Neural cell (in vitro differentiated cells): ENCODE measurements at regions not wholly inside any gene's neighbourhood (a gene's known extent, or its start where the extent isn't known, plus 50 kb on each side); places are given as distances from the start of the nearest gene placed in this dataset.

Experiments
- H2AFZ ChIP-seq: fragments of 200-600, 300-800 bp; sonication (generic), shearing (Covaris generic); 2 replicates; pipeline ENCODE4 v1.6.0; 2014; ENCODE audit warnings: low read depth, mild to moderate bottlenecking, antibody characterized with exemption, low read length, moderate library complexity
- H3F3A ChIP-seq: fragments of 200-600 bp; shearing (Covaris generic); 2 replicates; pipeline ENCODE4 v1.6.1; 2016; ENCODE audit warnings: mild to moderate bottlenecking, moderate library complexity, mixed read lengths, antibody characterized with exemption, low read length; ENCODE audit not compliant: insufficient read depth, poor library complexity, severe bottlenecking
- H3K27ac ChIP-seq: fragments of 200-600, 300-800 bp; sonication (generic), shearing (Covaris generic); 2 replicates; pipeline ENCODE4 v1.5.1; 2014; ENCODE audit warnings: mild to moderate bottlenecking, low read length, moderate library complexity
- H3K27me3 ChIP-seq: fragments of 300-800, 200-600 bp; sonication (generic), shearing (Covaris generic); 2 replicates; pipeline ENCODE4 v1.6.0; 2014; ENCODE audit warnings: mild to moderate bottlenecking, low read depth, low read length, moderate library complexity; ENCODE audit not compliant: insufficient read depth
- H3K36me3 ChIP-seq: fragments of 300-800, 200-600 bp; sonication (generic), shearing (Covaris generic); 2 replicates; pipeline ENCODE4 v1.5.1; 2014; ENCODE audit warnings: mild to moderate bottlenecking, antibody characterized with exemption, low read length, moderate library complexity; ENCODE audit not compliant: insufficient read depth
- H3K4me2 ChIP-seq: fragments of 300-800, 200-600 bp; sonication (generic), shearing (Covaris generic); 2 replicates; pipeline ENCODE4 v1.6.0; 2014; ENCODE audit warnings: mild to moderate bottlenecking, low read length
- H3K4me3 ChIP-seq: fragments of 300-800, 200-600 bp; sonication (generic), shearing (Covaris generic); 2 replicates; pipeline ENCODE4 v1.5.1; 2014; ENCODE audit warnings: mild to moderate bottlenecking, low read length, moderate library complexity
- H3K79me2 ChIP-seq: fragments of 200-600 bp; shearing (Covaris generic); replicated peaks from 2 replicates; pipeline ENCODE4 v1.6.0; 2014; ENCODE audit warnings: mild to moderate bottlenecking, low read length, moderate library complexity; ENCODE audit not compliant: insufficient read depth
- H3K9ac ChIP-seq: fragments of 300-800, 200-600 bp; sonication (generic), shearing (Covaris generic); 2 replicates; pipeline ENCODE4 v1.6.1; 2016; ENCODE audit warnings: mild to moderate bottlenecking, low read length, mixed read lengths
- H3K9me2 ChIP-seq: fragments of 200-600 bp; shearing (Covaris generic); 2 replicates; pipeline ENCODE4 v1.6.1; 2016; ENCODE audit warnings: mild to moderate bottlenecking, low read length, mixed read lengths; ENCODE audit not compliant: insufficient read depth
- H3K9me3 ChIP-seq: fragments of 200-600, 300-800 bp; sonication (generic), shearing (Covaris generic); 2 replicates; pipeline ENCODE4 v1.6.1; 2016; ENCODE audit warnings: mild to moderate bottlenecking, mixed run types, low read length, moderate library complexity, mixed read lengths
- H4K20me1 ChIP-seq: fragments of 200-600 bp; shearing (Covaris generic); 2 replicates; pipeline ENCODE4 v1.6.1; 2016; ENCODE audit warnings: mild to moderate bottlenecking, mixed run types; ENCODE audit not compliant: insufficient read depth
- EP300 ChIP-seq: fragments of 450-650 bp; conservative IDR thresholded peaks from 2 replicates; pipeline ENCODE4 v1.6.1; 2014; ENCODE audit warnings: antibody characterized with exemption, mild to moderate bottlenecking, moderate library complexity; ENCODE audit not compliant: poor library complexity, severe bottlenecking
- EZH2 ChIP-seq: fragments of 200-600, 300-800 bp; shearing (Covaris generic), sonication (generic); IDR thresholded peaks from 2 replicates; pipeline ENCODE4 v1.6.1; 2014; ENCODE audit warnings: antibody characterized with exemption, low read length, borderline replicate concordance, mild to moderate bottlenecking; ENCODE audit not compliant: insufficient read depth, poor library complexity, severe bottlenecking
- MXI1 ChIP-seq: fragments of 450-650 bp; conservative IDR thresholded peaks from 2 replicates; pipeline ENCODE4 v1.6.1; 2014; ENCODE audit warnings: antibody characterized with exemption, mild to moderate bottlenecking; ENCODE audit not compliant: poor library complexity, severe bottlenecking
- POLR2AphosphoS5 ChIP-seq: IDR thresholded peaks from 2 replicates; pipeline ENCODE4 v1.6.1; 2012
- RAD21 ChIP-seq: fragments of 450-650 bp; conservative IDR thresholded peaks from 2 replicates; pipeline ENCODE4 v1.6.1; 2014; ENCODE audit warnings: antibody characterized with exemption, mild to moderate bottlenecking, moderate library complexity
- SMC3 ChIP-seq: fragments of 450-650 bp; conservative IDR thresholded peaks from 2 replicates; pipeline ENCODE4 v1.6.1; 2014; ENCODE audit warnings: antibody characterized with exemption, mild to moderate bottlenecking, moderate library complexity; ENCODE audit not compliant: poor library complexity
- TAF1 ChIP-seq: IDR thresholded peaks from 2 replicates; pipeline ENCODE4 v1.6.1; 2012; ENCODE audit warnings: low read depth
- TF ChIP-seq, protein P1 (sequence below): IDR thresholded peaks from 2 replicates; pipeline ENCODE4 v1.6.1; 2012; ENCODE audit warnings: borderline replicate concordance
- TF ChIP-seq, protein P2 (sequence below): fragments of 450-650 bp; IDR thresholded peaks from 2 replicates; pipeline ENCODE4 v1.5.1; 2014; ENCODE audit warnings: antibody characterized with exemption, mild to moderate bottlenecking, moderate library complexity; ENCODE audit not compliant: poor library complexity, severe bottlenecking

DNA sequence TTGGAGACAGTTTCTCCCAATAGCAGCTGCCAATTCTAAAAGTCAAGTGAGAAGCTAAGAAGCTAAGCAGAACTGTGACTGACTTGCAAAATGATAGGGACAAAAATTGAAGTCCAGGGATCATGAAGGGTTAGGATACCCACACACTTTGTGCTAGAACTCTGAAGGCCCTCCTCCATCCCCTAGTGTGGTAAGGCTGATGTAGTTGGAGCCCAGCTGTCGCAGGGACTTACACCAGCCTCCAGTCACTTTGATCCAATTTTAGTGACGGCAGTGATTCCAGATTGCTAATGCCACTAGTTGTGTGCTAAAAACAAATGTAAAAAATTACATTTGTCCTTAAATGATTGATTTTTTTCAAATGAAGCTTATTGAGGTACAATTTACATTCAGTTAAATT lies 742.7 kb upstream of the ZNF608 start:
- Histone ChIP-seq H3K36me3 (no peaks in the 10 kb centered on the region), H3K4me2 (no peak overlapping the region), H3K9me2 (no peaks in the 10 kb centered on the region), H3K79me2 (no peaks in the 10 kb centered on the region), H3K9me3 (no peaks in the 10 kb centered on the region), H3K27me3 (no peaks in the 10 kb centered on the region), H3K4me3 (no peak overlapping the region), H3K9ac (no peak overlapping the region), H2AFZ (no peak overlapping the region), H4K20me1 (no peaks in the 10 kb centered on the region), H3K27ac (no peak overlapping the region), H3F3A (no peaks in the 10 kb centered on the region)
- no peak for TF ChIP-seq SMC3
- TF ChIP-seq, protein P1, sequence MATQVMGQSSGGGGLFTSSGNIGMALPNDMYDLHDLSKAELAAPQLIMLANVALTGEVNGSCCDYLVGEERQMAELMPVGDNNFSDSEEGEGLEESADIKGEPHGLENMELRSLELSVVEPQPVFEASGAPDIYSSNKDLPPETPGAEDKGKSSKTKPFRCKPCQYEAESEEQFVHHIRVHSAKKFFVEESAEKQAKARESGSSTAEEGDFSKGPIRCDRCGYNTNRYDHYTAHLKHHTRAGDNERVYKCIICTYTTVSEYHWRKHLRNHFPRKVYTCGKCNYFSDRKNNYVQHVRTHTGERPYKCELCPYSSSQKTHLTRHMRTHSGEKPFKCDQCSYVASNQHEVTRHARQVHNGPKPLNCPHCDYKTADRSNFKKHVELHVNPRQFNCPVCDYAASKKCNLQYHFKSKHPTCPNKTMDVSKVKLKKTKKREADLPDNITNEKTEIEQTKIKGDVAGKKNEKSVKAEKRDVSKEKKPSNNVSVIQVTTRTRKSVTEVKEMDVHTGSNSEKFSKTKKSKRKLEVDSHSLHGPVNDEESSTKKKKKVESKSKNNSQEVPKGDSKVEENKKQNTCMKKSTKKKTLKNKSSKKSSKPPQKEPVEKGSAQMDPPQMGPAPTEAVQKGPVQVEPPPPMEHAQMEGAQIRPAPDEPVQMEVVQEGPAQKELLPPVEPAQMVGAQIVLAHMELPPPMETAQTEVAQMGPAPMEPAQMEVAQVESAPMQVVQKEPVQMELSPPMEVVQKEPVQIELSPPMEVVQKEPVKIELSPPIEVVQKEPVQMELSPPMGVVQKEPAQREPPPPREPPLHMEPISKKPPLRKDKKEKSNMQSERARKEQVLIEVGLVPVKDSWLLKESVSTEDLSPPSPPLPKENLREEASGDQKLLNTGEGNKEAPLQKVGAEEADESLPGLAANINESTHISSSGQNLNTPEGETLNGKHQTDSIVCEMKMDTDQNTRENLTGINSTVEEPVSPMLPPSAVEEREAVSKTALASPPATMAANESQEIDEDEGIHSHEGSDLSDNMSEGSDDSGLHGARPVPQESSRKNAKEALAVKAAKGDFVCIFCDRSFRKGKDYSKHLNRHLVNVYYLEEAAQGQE, result no peak
- TF ChIP-seq, protein P2, sequence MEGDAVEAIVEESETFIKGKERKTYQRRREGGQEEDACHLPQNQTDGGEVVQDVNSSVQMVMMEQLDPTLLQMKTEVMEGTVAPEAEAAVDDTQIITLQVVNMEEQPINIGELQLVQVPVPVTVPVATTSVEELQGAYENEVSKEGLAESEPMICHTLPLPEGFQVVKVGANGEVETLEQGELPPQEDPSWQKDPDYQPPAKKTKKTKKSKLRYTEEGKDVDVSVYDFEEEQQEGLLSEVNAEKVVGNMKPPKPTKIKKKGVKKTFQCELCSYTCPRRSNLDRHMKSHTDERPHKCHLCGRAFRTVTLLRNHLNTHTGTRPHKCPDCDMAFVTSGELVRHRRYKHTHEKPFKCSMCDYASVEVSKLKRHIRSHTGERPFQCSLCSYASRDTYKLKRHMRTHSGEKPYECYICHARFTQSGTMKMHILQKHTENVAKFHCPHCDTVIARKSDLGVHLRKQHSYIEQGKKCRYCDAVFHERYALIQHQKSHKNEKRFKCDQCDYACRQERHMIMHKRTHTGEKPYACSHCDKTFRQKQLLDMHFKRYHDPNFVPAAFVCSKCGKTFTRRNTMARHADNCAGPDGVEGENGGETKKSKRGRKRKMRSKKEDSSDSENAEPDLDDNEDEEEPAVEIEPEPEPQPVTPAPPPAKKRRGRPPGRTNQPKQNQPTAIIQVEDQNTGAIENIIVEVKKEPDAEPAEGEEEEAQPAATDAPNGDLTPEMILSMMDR, result no peak
- no peak for TF ChIP-seq TAF1
- no peak for TF ChIP-seq EZH2
- TF ChIP-seq EP300, result no peak
- TF ChIP-seq RAD21, result no peak
- no peak for TF ChIP-seq MXI1
- no peak for TF ChIP-seq POLR2AphosphoS5

DNA sequence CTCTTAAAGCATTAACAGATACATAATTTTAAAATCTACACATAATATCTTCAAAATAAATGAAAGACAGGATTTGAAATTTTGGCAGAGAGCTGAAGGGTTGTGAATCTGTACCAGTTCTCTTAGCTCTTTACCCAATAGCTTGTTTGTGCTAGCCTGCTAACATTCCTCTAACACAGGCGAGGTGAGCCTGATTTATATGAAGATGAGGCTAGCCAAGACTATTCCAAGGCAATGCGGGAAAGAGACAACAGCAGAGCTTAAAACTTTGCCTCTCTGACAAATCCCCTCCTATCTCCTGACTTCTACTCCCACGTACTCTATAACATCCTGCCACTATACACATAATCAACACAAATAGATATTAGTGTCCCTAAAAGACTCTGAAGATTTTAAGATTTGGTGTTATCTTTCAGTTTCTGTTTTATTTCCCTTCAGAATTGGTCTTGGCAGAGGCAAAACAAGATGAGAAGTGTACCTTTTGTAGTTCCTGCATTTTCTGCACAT lies 745.6 kb upstream of the ZNF608 start:
- Histone ChIP-seq H3F3A (no peaks in the 10 kb centered on the region), H3K4me3 (no peak overlapping the region), H3K79me2 (no peaks in the 10 kb centered on the region), H3K9ac (no peak overlapping the region), H4K20me1 (no peaks in the 10 kb centered on the region), H3K27me3 (no peaks in the 10 kb centered on the region), H3K9me3 (no peaks in the 10 kb centered on the region), H2AFZ (no peak overlapping the region), H3K36me3 (no peaks in the 10 kb centered on the region), H3K27ac (no peak overlapping the region), H3K4me2 (no peak overlapping the region), H3K9me2 (no peaks in the 10 kb centered on the region)
- TF ChIP-seq EZH2 (no peak), EP300 (no peak), TAF1 (no peak), MXI1 (no peak), SMC3 (no peak), RAD21 (no peak), POLR2AphosphoS5 (no peak)
- TF ChIP-seq, protein P1, result no peak
- TF ChIP-seq, protein P2, result no peak
